NB4 (cell line): ENCODE measurements at regions not wholly inside any gene's neighbourhood (a gene's known extent, or its start where the extent isn't known, plus 50 kb on each side); places are given as distances from the start of the nearest gene placed in this dataset.

ENCODE experiments used
- DNase-seq: peaks from one replicate; pipeline ENCODE4 v3.0.0; 2010; ENCODE audit warnings: low read depth
- H3K4me3 ChIP-seq: one replicate; pipeline ENCODE4 v1.5.1; 2011; ENCODE audit warnings: mild to moderate bottlenecking, low read depth, low read length, moderate library complexity
- CTCF ChIP-seq: IDR thresholded peaks from one replicate; pipeline ENCODE4 v1.5.1; 2012; ENCODE audit warnings: low read depth, low read length
- MAX ChIP-seq: IDR thresholded peaks from 2 replicates; pipeline ENCODE4 v1.6.1; 2011; ENCODE audit warnings: low read depth, low read length
- MYC ChIP-seq: IDR thresholded peaks from 2 replicates; pipeline ENCODE4 v1.6.1; 2011; ENCODE audit warnings: low read depth, low read length
- POLR2A ChIP-seq: IDR thresholded peaks from 2 replicates; pipeline ENCODE4 v1.6.1; 2011; ENCODE audit warnings: mild to moderate bottlenecking; ENCODE audit not compliant: insufficient read length; ENCODE audit errors: extremely low read depth

- no peak for TF ChIP-seq CTCF
- TF ChIP-seq MAX = no peak
- no peak for TF ChIP-seq POLR2A
- no peak for TF ChIP-seq MYC
- H3K4me3 ChIP-seq = no peak overlapping the region
- no peak for DNase-seq
Observed at GRCh38 chr1:3954170-3955169, 54.4 kb upstream of the C1orf174 start.

GRCh38 chr1:3955196-3955772, 55.2 kb upstream of the C1orf174 start:
- TF ChIP-seq POLR2A (no peak), CTCF (no peak), MYC (no peak), MAX (no peak)
- H3K4me3 ChIP-seq = no peak overlapping the region
- no peak for DNase-seq

GRCh38 chr1:3956527-3957170, 56.6 kb upstream of the C1orf174 start:
- H3K4me3 ChIP-seq = no peak overlapping the region
- DNase-seq = no peak
- TF ChIP-seq CTCF = no peak
- no peak for TF ChIP-seq POLR2A
- TF ChIP-seq MYC = no peak
- no peak for TF ChIP-seq MAX

GRCh38 chr1:3959361-3959760, 59.3 kb upstream of the C1orf174 start:
- DNase-seq = no peak
- no peak overlapping the region for H3K4me3 ChIP-seq
- TF ChIP-seq POLR2A (no peak), MYC (no peak), CTCF (no peak), MAX (no peak)

GRCh38 chr1:3963554-3963953, 63.5 kb upstream of the C1orf174 start:
- TF ChIP-seq MAX (no peak), POLR2A (no peak), CTCF (no peak), MYC (no peak)
- DNase-seq = no peak
- H3K4me3 ChIP-seq = no peak overlapping the region
